GM19467 (cell line): ENCODE measurements at regions not wholly inside any gene's neighbourhood (a gene's known extent, or its start where the extent isn't known, plus 50 kb on each side); places are given as distances from the start of the nearest gene placed in this dataset.

ENCODE experiments used
- ATAC-seq: cut with Tn5 transposase; IDR thresholded peaks from one replicate; pipeline ENCODE4 v1.9.1; 2021; ENCODE audit warnings: mild to moderate bottlenecking, moderate library complexity; ENCODE audit not compliant: unreplicated experiment

DNA sequence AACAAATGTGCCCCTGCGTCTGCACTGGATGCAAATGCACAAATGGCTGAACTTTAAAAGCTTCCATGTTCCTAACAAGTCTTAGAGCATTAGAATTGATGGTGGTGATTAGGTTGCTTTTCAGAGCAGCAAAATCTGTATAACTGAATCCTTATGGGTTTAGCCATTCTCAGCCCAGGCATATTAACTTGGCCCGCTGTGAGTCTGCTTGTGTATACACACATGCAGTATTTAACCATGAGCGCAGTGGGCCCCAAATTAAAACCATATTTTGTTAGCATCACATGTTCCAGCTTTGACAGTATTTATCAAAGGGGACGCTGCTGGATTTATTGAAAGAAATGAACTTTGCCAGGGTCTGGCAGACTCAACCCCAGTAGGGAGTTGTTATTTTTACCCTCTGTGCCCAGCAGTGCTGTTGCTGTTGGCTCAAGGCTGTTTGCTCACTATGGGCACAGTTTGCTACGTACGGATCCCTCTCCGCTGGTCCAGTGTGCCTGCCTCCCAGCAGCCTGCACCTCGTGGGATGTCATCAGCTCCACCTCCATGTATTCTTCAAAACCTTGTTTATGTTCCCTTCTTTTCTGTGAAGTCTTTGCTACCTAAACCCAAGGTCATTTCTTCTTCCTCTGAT lies 144.7 kb downstream of the QRSL1 start:
- ATAC-seq: no peak

DNA sequence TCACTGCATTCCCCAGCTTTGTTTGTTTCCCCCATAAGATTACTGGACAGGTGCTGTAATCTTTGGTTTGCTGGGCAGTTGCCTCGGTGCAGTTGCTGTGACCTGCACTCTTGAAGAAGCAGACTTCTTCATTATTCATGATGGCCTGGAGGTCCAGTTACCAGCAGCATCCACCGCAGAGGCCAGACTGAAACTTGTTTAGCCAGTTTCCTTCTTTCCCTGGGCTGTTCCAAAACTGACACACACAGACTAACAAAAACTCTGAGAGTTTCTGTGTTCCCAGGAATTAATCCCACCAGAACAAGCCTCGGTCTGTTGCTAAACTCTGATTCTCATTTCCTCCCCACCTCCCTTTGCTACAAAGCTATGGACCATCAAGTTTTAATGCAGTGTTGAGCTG lies 144.1 kb downstream of the QRSL1 start:
- no peak for ATAC-seq

- ATAC-seq: no peak
Measured at GRCh38 chr6:106772270-106773142, 143.1 kb downstream of the QRSL1 start.

DNA sequence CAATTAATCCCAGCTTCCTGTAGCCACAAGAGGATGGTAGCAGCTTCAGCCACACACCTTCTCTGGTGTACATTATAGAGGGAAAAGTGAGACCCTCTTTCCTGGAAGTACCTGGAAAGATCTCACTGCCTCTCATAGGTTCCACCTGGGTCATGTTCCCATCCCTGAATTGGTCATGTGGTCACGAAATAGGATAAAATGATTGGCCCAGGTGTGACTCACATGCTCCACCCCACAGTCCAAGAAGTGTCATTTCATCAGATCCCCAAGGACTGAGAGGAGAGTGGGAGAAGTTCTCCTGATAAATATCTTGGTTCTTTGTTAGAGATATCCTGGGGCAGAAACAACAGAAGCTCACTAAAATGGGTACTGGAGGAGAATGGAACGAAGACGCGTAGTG lies 142.4 kb downstream of the QRSL1 start:
- no peak for ATAC-seq

DNA sequence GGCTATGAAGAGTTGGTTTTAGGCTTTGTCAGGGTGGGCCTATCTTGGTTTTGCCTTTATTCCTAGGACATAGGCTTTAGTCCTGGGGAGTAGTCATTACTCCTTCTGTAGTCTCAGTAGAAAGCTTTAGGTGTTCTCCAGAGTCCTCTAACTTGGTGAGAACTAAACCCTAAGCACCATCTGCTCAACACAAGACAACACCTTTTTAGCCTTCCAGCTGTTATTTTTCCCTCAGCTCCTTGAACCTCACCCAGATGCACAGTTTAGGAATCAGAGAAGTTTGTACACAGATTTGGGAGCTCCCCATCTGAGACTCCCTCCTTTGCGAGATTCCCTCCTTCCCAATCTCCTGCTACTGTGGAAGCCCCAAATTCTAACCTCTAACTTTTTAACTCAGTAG lies 141.3 kb downstream of the QRSL1 start:
- ATAC-seq: no peak

DNA sequence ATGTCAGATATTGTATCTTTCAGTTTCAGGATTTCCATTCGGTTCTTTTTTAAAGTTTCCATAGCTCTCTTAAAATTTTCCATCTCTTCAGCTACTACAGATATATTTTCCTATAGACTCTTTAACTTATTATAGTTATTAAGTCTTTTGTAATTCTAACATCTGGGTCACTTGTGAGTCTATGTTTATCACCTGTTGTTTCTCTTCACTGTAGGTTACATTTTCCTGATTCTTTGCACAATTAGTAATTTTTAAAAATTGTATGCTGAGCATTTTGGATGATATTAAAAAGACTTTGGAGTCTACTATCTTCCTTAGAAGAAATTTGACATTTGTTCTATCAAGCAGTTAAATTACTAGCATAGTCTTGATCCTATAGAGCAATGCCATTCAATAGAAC lies 140.7 kb downstream of the QRSL1 start:
- ATAC-seq: no peak

- ATAC-seq: no peak
Measured at GRCh38 chr6:106767271-106767670, 137.9 kb downstream of the QRSL1 start.

GRCh38 chr6:106766201-106766600 lies 136.8 kb downstream of the QRSL1 start:
- no peak for ATAC-seq

DNA sequence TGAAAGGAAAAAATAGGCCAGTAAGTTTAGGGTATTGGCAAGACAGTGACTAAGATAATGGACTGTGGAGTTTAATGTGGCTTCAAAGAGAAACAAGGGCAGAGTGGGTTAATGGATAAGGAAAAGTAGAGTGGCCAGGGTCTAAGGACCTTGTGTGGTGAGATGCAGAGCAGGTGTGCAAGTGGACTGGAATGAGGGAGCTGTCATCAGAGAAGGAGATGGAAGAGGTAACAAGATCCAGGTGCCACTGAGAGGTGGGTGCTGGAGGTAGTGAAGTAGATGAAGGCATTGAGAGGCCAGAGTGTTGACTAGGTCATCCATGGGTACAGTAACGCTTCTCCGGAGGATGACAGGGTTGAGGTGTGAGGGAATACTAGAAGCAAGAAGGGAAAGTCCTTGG lies 136.1 kb downstream of the QRSL1 start:
- no peak for ATAC-seq

DNA sequence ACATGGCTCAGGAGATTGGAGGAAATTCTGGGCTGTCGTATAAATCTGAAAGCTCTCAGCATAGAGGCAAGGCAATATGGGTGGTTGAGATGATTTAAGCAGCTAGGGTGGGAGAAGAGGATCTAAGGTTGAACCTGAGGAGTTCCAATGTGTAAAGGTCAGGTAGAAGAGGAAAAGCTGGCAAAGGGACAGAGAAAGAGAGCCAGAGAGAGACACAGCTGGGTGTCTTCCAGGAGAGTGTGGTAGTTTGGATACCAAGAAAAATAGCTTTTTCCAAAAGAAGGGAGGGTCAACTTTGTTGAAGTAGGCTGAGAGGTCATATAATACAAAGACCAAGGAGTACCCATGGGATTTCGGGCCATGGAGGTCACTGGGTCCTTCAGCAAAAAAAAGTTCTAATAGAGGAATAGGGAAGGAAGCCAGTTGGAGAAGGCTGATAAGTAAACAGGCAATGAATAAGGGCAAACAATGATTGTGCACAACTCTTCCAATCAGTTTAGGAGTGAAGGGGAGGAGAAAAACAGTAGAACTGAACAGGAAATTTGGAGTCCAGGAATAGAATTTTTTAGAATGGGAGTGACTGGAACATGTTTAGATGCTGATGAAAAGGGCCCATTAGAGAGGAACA lies 135.1 kb downstream of the QRSL1 start:
- no peak for ATAC-seq

DNA sequence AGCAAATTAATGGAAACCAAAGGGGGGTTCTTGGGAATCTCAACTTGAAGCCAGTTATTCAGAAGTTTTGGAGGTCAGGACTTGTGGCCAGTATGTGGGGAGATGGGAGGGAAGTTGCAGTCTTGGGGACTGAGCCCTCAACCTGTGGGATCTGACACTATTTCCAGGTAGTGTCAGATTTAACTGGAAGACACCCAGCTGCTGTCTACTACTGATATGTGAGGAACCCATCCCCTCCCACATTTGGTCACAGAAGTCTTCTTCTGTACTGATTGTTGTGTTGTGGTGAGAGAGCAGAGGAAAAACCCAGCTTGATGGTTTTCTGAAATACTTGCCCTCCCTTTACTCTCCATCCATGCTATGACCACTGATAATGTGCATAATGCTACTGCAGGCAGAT lies 134.0 kb downstream of the QRSL1 start:
- no peak for ATAC-seq

GRCh38 chr6:106761160-106761559 lies 131.8 kb downstream of the QRSL1 start:
- no peak for ATAC-seq

GRCh38 chr6:106759112-106759511 lies 129.7 kb downstream of the QRSL1 start:
- ATAC-seq: no peak

DNA sequence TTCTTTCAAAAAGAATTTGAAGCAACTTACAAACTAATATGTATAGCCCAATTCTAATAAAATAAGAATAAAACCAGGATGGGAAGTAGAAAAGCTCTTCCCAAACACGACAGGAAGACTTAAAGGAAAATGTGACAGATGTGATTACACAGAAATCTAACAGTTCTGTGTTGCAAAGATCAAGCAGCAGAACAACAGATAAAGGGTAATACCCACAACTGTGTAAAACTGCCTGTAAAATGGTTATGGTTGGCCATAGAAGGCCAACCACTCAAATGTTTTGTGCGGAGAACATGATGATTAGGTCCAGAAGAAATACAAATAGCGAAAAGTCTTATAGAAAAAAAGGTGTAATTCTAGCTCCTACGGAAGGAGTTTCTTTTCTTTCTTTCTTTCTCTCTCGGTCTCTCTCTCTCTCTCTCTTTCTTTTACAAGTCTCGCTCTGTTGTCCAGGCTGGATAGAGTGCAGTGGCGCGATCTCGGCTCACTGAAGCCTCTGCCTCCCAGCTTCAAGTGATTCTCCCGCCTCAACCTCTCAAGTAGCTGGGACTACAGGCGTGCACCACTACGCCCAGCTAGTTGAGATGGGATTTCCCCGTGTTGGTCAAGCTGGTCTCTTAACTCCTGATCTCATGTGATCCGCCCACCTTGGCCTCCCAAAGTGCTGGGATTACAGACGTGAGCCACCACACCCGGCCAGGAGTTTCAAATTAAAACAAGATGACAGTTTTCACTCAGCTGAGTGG lies 128.5 kb downstream of the QRSL1 start:
- ATAC-seq: no peak

DNA sequence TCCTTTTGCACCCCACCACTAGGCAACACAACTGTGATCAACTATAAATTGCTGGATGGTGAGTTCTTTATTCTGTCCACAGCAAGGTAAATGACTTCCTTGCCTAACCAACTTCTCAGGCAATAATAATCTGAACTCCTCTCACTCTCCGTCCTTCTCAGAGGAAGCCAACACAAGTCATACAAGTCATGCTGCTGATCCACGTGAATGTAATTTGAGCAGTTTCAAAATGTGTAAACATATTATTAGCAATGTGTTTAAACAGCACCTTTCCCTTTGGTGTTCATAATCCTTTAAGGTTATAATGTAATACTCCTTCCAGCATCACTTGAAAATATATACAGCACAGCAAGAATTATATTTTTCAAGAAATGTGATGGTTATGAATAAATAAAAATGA lies 127.9 kb downstream of the QRSL1 start:
- ATAC-seq: no peak

DNA sequence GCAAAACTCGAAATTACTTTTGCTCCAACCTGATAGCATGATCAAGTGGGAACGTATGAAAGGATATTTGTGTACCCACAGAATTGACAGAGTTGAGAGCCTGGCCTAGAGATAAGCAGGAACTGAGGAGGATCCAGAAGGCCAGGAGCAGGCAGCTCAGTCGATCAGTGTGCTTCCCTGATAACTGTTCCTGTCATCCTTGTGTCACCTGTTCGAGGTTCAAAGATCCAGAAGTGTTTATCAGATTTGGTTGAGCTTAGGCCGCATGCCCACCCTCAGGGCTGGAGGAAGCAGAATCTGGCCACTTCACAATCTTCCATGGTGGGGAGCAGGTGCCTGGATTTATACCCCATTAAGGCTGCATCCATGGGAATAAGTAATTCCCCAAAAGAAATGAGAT lies 124.8 kb downstream of the QRSL1 start:
- no peak for ATAC-seq

DNA sequence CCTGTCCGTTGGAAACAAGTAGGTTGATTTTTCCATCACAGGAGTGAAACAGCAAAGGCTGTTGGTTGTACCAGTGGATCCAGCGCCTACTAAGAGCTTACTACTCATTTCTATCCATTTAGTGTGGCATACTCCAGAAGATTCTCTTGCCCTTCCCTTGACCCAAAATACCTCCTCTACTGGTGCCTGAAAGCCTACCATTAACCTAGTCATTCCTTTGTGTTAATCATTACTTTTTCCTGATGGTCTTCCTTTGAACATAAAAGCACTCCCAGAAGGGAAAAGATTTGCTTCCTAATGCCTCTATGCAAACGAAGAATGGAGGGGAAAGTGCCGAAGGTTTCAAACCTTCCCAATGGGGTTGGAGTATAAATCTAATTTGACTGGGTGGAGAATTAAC lies 123.3 kb downstream of the QRSL1 start:
- no peak for ATAC-seq

DNA sequence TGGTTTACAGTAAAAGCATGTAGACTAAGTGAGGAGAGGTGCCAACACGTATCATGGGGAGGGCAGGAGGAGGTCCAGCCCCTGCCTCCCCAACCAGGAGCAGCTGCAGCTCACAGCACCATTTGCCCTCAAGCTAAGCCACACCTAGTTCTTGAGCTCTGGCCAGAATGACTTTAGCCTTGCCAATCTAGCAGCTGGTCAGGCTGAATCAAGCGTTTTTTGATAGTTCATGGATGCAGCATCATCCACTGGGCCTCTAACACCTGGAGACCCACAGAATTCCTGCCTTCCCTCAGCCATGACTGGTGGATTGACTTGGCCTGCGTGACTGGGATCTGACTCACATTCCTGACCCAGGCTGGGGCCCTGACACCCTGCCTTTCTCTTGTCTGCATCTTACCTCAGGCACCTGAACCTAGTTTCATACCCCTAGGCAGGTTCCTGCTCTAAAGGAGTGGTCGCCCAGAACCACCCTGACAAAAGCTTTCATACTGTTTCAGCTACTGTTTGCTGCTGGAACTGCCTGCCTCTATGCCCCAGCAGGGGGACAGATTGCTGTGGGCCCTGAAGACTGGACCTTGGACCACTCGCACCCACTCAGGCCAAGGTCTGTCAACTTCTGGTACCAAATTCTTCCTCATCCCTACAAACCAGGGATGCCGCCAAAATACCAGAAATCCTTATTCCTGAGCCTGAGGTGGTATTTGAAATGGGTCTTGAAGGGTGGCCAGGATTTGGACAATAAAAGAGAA lies 122.3 kb downstream of the QRSL1 start:
- no peak for ATAC-seq

- no peak for ATAC-seq
Measured at GRCh38 chr6:106750946-106751345, 121.6 kb downstream of the QRSL1 start.

DNA sequence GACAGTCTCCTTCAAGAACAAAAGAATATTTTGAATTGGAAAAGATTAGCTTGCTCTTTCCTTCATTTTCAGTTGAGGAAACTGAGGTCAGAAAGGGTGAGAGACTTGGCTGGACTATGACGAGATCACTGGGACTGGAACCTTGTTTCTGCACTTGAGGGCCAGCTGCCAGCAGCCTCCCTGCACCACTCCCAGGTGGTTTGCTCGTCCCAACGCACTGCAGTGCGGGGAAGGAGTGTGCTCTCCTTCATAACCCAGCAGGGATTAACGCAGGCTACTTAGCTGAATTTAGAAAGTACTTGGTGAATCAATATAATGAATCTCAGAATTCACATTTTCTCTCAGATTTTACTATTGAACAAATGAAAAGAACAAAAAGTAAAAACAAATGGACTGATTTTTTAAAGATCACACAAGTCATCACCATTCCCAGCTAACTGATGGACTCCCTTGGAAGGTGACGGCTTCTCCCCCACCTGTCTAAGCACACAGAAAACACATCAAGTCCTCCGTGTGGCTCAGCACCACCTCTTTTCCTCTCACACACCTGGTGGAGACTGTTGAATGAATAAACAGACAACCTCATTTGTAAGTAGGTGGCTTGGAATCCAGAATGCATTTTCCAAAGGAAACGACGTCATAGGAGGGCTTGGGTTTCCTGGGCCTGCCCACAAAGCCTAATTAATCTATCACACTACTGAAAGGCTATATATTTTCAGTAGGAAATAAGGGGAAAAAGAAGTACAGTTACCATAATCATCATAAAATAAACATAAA lies 121.0 kb downstream of the QRSL1 start:
- ATAC-seq: no peak
